Left hindlimb (tissue), 1 donor: ENCODE measurements at regions not wholly inside any gene's neighbourhood (a gene's known extent, or its start where the extent isn't known, plus 50 kb on each side); places are given as distances from the start of the nearest gene placed in this dataset.
"Not testable (repeated sequence)": the region's sequence is repeated elsewhere in the genome, so short reads cannot be mapped to it uniquely, and the experiment has no call there.

Experiments
- DNase-seq: peaks from one replicate; pipeline ENCODE4 v3.0.0-alpha.2; 2018

DNA sequence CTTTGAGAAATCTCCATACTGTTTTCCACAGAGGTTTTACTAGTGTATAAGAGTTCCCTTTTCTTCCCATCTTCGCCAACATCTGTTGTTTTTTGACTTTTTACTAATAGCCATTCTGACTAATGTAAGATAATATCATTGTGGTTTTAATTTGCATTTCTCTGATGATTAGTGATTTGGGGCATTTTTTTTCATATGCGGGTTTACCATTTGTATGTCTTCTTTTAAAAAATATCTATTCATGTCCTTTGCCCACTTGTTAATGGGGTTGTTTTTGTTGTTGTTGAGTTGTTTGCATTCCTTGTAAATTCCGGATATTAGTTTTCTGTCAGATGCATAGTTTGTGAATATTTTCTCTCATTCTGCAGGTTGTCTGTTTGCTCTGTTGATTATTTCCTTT is 167.1 kb downstream of the PRL start:
- no peak for DNase-seq

DNA sequence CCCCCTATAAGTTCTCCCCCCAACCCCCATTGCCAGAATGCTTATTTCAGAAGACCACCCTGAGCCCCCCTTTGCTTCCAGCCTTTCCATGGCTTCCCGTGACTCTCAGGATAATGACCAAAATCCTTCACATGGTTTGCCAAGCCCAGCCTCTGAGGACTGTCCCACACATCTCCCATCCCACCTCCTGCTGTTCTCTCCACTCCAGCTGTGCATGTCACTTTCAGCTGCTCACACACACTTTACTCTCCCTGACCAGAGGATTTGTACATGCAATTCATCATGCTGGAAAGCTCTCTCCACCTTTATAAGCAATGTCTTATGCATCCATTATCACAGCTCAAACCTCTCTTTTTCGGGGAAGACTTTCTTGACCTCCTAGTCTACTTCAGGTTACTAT is 164.2 kb downstream of the PRL start:
- DNase-seq = no peak

DNA sequence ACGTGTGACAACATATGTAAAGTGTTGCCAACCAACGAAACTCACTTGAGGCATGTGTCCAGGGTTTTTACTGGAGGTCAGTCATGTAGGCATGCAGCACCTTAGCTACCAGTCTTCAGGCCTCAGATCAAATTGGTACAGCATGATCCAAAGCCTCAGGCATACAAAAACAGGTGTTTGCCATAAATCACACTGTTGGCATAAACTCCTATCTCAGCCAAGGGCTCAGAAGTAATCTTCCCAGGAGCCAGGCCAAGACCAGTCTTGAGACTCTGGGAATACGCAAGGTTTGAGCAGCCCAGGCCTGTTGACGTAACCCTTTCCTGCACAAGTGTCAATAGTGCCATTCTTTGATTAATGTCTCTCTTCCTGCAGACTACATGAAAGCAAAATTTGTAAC is 163.5 kb downstream of the PRL start:
- DNase-seq = no peak

DNA sequence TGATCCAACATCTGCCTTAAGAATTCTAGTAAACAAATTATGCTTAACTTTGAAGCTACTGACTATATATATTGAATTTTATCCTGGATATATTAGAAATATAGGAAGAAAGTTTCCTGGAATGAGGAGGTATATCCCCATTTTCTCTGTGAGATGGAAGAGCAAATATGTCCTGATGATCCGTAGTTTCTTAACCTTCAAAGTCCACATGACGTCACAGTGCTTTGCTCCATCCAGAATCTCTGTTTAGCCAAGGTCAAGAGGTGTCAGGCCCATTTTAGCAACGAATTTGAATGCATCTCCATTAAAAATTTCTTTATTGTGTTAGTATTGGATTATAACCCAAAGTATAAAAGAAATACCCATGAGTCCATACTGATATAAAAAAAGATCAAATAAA is 162.5 kb downstream of the PRL start:
- DNase-seq = no peak

DNA sequence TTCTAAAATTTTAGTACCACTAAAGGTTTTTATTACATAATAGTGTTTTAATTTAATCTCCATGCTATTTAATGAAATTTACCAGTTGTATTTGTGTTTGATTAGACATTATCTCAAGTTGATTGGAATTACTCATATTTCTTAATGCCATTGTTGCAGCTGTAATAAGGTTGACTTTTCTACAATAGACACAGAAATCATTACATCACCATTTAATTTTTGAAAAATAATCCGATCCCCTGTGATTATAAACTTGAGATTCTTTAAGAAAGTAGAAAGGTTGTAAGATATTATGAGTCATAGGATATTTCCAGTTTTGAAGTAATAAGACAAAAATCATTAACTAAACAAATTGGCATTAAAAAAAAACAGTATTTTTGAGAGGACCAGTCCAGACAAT is 161.4 kb downstream of the PRL start:
- no peak for DNase-seq

DNA sequence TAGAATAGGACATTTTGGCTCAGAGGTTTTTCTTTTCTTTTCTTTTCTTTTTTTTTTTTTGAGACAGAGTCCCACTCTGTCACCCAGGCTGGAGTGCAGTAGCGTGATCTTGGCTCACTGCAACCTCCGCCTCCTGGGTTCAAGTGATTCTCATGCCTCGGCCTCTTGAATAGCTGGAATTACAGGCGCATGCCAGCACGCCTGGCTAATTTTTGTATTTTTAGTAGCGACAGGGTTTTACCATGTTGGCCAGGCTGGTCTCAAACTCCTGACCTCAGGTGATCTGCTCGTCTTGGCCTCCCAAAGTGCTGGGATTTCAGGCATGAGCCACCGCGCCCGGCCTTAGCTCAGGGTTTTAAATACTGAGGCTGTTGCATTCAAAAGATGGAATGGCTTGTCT is 156.1 kb downstream of the PRL start:
- not testable (repeated sequence) for DNase-seq

DNA sequence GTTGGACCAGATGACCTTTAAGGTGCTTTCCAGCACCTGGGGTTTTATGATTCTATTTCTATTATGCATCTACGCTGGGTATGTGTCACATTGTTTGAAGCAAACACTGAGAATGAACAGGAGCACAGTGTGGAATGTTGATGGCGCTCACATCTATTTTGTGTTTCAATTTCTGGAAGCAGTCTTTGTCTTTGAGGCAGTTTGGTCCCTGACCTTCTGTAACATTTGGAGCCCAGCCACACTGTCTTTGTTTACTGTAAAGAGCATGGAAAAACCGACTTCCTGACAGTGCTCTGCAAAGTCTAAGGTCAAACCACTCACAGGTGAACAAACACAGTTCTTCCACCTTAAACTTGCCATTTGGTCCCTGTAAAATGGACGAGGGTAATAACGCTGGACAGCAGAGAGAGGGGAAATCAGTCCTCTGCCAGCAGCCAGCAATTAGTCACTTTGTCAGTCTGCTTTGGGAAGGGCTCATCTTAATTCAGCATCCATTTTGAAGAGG is 155.5 kb downstream of the PRL start:
- no peak for DNase-seq

DNA sequence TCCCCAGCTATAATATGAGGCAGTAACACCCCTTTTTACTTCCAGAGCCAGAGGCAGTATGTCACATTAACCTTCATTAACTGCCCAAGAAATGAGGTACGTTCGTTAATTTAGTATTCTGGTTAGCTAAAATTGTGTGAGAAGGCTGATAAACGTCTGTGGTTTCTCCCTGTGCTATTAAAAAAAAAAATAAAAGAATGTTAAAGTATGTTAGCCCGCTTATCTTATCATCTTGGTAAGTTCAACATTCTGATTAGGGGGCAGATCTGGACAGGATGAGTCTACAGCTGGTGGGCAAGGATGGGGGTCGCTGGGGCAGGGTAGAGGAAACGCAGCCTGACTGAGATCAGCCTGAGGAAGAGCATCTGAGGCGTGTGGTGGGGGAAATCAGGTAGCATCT is 154.0 kb downstream of the PRL start:
- no peak for DNase-seq

DNA sequence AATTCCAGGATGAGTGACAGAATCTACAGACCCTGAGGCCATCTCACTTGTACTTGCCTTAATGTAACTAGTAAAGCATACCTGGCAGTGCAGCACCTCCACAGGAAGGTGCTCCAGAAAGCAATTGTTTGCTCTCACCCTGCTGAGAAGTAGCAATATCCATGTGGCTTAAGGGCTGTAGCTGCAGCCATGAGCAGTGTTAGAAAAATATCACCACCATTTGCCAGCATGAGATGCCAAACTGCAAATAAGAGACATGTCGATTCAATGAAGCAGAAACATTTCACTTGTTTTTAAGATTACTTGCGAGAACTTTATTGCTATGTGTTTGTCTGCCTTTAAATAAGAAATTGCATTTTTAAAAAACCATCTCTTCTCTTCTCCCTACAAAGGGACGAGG is 151.5 kb downstream of the PRL start:
- no peak for DNase-seq

DNA sequence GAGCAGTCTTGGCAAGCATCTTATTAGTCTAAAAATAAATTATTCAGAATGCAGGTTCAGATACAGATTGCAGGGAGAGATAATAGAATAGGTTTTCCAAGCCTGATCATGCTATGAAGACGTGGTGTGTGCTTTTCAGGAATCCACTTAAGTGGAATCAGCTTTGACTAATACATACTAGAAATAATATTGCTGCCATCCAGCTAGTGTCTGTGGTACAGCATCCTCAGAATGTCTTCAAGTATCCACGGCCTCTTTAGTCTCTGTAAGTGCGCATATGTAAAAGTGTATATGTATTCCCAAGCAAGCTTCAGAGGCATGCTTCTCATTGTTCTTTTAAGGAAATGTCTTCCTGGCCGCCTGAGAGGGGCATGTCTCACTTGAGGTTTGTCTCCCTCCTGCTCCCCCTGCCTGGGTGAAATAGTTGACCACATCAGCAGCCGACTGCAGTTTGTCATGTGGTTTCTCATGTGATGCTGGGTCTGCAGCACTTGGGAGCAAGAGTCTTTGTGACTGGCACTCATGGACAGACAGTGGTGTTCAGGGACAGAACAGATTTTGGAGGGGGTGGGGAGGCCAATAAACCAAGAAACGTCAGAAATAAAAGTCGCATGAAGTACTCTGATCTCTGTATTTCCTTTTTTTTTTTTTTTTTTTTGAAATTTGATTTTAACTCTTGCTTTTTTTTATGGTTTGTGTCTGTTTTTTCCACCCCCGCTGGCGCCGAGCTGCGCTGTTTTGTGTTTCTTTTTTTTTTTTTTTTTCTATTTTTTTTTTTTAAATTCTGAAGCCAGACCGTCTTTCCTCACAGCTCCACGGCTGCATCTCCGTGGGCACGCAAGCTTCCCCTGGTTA is 150.8 kb downstream of the PRL start:
- DNase-seq = peak; percentile 71

DNA sequence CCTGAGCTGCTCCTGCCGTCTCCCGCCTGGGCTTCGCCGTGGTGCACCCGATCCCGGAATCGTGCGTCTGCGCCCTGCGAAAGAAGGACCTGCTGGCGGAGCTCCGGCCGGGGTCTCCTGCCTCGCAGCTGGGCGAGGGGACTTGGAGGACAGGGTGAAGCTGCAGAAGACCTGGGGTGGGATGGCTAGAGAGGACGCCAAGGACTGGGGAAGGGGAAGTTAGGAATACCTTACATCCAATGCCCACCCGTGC is 150.2 kb downstream of the PRL start:
- DNase-seq = no peak

DNA sequence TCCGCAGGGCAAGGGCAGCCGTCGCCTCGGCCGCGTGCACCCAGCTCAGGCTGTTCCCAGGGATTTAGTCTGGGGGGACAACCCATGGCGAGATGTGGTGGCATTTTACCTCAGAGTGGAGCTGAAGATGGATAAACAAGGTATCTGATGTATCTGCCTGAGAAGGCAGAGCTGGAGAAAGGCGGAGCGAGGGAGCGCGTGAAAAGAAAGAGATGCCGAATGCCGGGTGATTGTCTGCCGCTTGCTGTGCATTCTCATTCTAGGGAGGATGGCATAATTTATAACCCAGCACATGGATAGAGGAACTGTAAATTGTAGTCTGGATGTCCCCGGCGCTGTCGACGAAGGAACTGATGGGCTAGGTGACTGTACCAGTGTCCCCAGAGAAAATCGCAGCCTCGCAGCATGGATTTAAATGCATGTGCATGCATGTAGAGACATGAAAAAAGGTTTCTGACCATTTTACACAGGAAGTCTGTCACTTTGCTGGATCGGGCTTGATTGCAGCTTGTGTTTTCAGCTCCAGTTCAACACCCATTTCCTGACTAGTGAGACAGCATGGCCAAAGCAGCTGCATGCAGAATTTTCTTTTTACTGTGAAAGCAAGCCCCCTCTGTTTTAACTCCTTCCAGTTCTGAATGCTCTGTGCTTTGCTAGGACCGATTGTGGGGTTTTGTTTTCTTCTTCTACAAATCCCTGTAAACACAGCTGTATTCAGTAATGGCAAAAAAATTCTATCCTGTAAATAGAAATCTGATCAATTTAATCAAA is 149.7 kb downstream of the PRL start:
- peak; percentile 50 for DNase-seq

DNA sequence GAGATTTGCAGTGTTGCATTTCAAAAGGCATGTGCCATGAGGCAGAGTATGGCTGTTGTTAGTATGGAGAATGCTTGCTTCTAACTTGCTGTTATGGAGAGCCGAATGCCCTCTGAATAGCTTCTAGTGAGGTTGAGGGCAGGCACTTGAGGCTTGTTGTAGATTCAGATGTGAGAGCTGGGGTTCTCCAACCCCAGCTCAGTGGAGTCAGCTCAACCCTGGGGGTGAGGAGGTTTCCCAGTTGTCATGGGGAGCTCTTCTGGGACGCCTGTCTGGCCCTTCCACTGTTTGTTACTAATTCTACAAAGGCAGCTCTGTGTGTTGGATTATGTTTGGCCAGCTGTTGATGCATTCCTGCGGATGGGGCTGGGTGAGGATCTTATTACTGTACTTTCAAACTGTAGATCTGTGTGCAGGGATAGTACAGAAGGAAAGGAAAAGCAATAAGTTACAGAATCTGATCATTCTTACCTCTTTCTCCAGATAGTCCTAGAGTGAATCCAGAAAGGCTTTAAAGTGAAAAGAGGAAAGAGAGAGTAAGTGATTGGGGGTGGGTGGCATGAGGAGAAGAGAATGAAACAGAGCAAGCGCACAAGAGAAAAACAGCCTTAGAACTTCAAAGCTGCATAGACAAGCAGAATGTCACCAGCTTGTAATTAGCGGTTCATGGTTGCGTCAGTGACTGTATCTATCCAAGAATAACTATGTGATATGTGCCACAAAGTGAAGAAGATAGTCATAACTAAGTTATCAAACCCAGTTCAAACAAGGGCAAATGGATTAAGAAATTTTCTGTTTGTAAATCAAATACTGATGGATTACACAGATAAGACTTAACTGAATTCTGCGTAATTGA is 148.7 kb downstream of the PRL start:
- DNase-seq = peak; percentile 88

DNA sequence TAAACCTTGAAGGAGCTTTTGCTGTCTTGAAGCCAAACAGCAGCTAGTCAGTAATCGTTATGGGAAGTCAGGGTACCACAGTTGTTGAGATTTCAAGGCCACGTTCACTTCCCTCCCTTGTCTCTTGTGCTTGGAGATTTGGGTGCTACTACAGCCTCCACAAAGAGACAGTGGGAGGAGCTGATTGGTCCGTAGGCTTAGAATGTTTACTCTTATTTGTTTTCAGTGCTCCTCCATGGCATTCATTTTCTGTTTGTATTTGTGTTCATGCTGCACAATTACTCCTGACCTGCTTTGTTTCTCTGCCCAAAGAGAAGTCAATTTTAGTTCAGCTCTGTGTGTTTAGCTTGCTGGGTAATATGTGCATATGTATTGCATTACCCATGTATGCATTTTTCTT is 147.7 kb downstream of the PRL start:
- no peak for DNase-seq

DNA sequence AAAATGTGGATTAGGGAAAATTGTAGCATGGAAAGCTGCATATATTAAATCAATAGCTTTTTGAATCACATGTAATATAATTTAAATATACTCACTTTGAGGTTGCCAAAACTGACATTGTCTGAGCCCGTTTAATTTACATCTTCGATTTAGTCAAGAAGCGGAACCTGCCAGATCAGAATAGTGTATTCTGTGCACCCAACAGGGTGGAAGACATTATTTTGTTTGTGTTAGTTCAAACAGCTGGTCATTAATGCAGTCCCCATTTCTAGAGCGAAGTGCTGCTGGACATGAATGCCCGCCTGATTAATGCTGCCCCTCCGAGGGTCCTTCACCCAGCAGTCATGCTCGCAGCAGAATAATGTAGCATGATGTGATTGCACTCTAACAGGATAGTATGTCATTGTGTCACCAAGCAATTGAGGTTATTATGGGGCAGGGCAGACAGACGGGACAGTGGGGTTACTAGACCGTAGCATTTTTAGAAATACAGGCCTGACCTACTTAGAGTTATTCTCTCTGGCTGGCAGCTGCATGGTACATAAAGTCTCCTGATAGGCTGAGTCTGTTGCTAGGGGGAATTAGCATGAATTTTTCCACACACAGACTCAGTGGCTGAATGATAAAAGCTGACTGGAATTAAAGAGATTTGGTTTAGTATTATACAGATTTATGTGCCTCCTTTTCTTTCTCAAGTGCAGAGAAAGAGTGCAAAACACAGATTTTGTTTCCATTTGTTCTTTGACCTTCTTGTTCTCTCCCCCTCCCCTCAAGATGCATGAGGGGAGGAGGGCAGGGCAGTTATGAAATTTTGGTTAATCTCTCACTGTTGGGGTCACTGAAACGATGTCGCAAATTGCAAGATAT is 147.1 kb downstream of the PRL start:
- DNase-seq = peak; percentile 43

DNA sequence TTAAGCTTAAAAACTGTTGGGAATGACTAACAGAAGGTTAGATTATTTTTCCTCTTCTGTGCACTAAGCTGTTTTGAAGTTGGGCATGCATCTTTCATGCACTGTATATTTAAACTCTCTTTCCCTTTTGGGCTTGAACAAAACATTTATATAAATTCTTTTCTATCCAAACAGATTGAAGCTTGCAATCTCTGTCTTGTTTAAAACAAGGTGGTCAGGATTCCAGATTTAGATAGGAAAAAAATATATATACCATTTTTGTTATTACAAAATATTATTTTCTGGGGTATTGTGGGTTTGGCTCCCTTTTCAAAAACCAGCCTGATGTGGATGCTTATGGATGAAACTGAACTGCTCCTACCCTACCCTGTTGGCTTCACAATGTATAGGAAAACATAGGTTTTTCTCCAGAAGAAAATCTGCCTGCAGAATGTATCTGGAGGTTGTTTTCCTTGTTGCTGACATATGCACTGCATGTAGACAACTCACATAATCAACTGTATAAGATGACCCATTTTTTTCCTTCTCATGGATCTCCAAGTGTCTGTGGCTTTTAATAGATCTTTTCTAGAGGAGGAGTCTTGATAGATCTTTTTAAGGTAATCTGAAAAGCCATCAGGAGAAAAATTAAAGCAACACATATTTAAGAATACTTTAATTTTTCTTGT is 146.3 kb downstream of the PRL start:
- DNase-seq = no peak

DNA sequence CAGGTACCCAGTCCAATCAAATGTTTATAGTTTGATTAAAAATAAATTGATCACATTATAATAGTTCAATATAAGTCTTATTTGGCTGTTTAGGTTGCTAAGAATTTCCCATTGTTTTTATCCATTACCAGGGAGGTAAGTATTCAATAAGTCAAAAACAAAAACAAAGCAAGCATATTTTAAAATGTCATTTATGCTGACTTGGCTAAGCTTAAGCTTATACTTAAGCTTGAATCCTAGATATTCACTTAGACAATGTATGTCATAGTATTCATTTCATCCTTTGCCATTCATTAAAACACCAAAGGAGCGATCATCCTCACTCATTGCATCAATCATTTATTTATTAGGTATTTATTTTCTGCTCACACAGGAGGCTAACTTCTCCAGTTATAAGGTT is 144.9 kb downstream of the PRL start:
- no peak for DNase-seq

DNA sequence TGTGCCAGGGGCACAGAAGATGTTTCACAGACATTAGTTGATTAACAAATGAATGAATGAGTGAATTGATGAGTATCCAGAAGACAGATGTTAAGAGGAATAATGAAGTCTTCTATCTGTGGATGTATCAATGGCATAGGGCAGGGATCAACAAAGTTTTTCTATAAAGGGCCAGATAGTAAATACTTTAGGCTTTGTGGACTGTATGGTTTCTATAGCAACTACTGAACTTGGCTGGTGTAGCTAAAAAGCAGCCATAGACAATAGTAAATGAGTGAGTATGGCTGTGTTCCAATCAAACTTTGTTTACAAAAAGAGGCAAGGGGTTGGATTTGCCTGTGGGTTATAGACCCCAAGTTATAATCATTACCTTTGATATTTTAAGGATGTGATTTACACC is 144.0 kb downstream of the PRL start:
- no peak for DNase-seq

DNA sequence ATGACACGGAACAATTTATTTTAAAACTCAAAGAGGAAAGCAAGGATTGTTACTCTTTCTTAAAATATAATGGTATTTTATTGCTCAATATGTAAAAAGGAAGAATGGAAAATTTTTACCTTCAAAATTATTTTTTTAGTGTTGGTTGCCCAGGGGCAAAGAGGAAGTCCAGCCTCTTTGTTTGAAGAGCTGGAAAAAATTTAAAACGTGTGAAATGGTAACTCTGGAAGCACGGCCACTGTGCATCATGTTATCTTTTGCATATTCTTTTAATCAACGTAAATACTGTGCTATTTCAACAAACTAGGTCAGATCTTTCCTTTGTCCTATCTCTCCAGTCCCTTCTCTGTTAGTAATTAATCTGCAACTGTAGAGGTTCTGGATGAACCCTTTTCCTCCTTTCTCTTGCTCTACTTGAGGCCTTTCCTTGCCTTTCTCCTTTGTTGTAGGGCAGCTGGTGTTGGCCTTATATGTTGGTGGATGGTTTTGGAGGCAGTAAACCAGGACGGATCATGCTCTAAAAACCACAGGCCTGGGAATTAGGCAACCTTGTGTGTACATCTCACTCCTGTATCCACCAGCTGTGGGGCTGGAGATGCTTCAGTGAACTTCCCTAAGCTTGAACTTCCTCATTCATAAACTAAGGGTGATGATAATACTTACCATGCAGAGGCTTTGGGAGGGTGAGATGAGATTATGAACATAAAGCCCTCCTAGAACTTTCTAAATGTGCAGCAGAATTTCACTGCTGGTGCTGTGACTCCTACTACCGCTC is 143.3 kb downstream of the PRL start:
- no peak for DNase-seq

DNA sequence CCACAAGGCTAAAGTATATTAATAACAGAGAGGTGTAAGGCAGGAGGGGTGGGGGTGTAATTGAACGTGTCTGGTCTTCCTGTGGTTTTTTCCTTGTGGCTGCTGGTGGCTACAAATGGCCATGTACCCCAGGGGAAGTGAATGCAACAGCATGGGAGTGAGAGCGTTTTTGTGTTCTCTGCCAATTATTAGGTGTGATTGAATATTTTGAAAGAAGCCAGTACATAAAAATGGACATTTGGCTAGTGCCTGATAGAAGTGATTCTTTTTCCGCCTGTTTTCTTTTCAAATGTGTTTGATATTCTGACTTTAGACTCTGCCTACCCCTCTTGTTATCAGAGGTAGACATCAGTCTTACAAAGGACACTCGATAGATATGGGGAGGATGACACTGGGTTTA is 141.3 kb downstream of the PRL start:
- no peak for DNase-seq

DNA sequence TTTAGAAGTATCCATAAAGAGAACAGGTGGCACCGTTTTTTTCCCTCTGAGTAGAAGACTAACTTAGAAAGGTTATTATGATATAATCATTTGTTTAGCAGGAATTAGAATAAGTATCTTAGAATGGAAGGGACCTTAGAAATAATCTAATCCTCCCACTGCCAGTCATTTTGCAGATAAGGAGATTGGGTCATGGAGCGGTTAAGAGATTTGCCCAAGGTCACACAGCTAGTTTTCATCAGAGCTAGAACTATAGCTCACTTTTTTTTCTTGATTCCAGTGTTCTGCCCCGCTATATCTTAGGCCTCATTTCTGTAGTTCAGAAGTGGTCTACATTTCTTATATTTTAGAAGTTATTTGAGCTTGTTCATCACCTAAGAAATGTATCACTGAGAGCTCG is 139.6 kb downstream of the PRL start:
- no peak for DNase-seq
